ACC112 (cell line): ENCODE measurements at regions not wholly inside any gene's neighbourhood (a gene's known extent, or its start where the extent isn't known, plus 50 kb on each side); places are given as distances from the start of the nearest gene placed in this dataset.
"Not testable (repeated sequence)": the region's sequence is repeated elsewhere in the genome, so short reads cannot be mapped to it uniquely, and the experiment has no call there.

ENCODE experiments used
- H2AFZ ChIP-seq: fragments of 200-600 bp; sonication (generic); one replicate; pipeline ENCODE4 v1.6.0; 2017; ENCODE audit warnings: antibody characterized with exemption, low read length; ENCODE audit not compliant: unreplicated experiment
- H3K27ac ChIP-seq: fragments of 200-600 bp; sonication (generic); 2 replicates; pipeline ENCODE4 v1.5.1; 2014; ENCODE audit warnings: low read depth, mild to moderate bottlenecking, antibody characterized with exemption, low read length, moderate library complexity
- H3K27me3 ChIP-seq: fragments of 200-600 bp; sonication (generic); 2 replicates; pipeline ENCODE4 v1.6.1; 2014; ENCODE audit warnings: mild to moderate bottlenecking, antibody characterized with exemption, low read length, moderate library complexity, mixed read lengths; ENCODE audit not compliant: insufficient read depth
- H3K36me3 ChIP-seq: fragments of 200-600 bp; sonication (generic); 2 replicates; pipeline ENCODE4 v1.6.1; 2016; ENCODE audit warnings: mild to moderate bottlenecking, antibody characterized with exemption, low read length, moderate library complexity, mixed read lengths; ENCODE audit not compliant: insufficient read depth
- H3K4me1 ChIP-seq: fragments of 200-600 bp; sonication (generic); one replicate; pipeline ENCODE4 v1.6.1; 2016; ENCODE audit warnings: low read length, mixed read lengths; ENCODE audit not compliant: insufficient read depth, unreplicated experiment, control insufficient read depth
- H3K4me3 ChIP-seq: fragments of 200-600 bp; sonication (generic); 2 replicates; pipeline ENCODE4 v1.5.1; 2014; ENCODE audit warnings: mild to moderate bottlenecking, low read depth, low read length
- H3K79me2 ChIP-seq: fragments of 200-600 bp; sonication (generic); one replicate; pipeline ENCODE4 v1.6.0; 2016; ENCODE audit warnings: low read length; ENCODE audit not compliant: control insufficient read depth, unreplicated experiment, insufficient read depth

DNA sequence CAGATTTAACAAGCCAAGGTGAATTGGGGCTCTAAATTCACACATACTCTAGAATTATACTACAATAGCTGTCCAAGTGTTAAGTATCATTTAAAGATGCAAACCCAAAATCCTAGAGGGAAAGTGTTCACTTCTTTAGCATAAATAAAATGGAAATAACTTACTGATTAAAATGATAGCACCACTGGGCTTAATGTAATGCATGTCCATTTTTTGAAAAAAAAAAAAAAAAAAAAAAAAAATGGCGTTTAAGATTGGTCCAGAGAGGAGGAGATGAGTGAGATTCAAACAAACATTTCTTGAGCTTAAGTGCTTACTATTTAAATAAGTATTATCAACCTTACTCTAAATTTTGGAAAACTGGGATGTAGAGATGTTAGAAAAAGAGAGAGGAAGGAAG lies 251.5 kb upstream of the CWC22 start:
- H3K27me3 ChIP-seq: no peaks in the 10 kb centered on the region
- no peak overlapping the region for H3K4me3 ChIP-seq

DNA sequence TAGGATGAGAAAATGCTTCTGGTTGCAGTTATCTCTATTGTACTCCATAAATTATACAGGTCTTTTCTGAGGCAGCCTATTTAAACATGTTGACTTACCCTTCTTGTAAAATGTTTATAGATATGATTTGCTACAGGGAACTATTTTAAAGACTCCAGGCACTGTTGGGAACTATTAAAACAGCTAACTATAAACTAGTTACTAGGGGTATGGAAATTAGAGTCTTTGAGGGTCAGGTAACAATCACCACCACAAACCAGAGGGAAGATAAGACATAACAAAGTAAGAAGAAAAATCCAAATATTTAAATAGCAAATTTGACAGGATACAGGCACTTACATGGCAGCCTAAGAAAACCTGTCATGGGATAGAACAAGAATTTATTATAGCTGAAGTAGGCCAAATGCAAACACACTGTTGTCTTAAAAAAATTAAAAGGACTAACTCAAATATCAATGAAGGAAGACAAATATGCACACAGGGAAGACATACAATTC lies 251.0 kb upstream of the CWC22 start:
- Histone ChIP-seq H2AFZ (no peak overlapping the region), H3K4me3 (no peak overlapping the region), H3K79me2 (no peaks in the 10 kb centered on the region), H3K4me1 (no peaks in the 10 kb centered on the region), H3K27ac (no peak overlapping the region), H3K27me3 (no peaks in the 10 kb centered on the region), H3K36me3 (no peaks in the 10 kb centered on the region)

More for the DNA sequence above, 251.5 kb upstream of the CWC22 start:
- Histone ChIP-seq H3K79me2 (no peaks in the 10 kb centered on the region), H3K36me3 (no peaks in the 10 kb centered on the region), H3K27ac (no peak overlapping the region), H2AFZ (no peak overlapping the region), H3K4me1 (no peaks in the 10 kb centered on the region)

DNA sequence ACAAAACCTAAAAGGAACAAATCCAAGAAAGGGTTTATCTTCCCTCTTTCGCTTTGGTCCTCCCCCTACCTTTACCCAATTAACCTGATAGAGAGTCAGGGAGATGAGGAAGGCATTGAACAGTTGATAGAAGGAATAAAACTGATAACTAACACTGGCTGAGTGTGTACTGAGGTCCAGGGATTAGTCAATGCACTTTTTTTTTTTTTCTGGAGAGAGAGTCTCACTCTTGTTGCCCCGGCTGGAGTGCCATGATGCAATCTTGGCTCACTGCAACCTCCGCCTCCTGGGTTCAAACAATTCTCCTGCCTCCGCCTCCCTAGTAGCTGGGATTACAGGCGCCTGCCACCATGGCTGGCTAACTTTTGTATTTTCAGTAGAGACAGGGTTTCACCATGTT lies 250.2 kb upstream of the CWC22 start:
- H3K27ac ChIP-seq: no peak overlapping the region

DNA sequence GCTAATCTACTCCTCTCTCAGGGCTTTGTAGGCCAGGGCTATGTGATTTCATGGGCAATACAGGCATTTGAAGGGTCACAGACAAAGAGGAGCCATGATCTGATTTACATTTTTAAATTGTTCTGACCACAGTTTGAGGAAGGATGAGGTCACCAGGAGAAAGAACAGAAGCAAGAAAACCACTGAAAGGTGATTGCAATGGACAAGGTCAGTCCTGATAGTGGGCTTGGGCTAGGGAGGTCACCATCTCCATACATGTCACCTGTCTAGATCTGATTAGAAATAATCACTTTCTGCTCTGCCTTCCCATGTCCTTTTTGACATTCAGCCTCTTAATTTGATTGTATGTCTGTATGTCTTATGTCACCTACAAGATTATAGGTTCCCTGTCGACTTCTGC lies 248.9 kb upstream of the CWC22 start:
- Histone ChIP-seq H2AFZ (no peak overlapping the region), H3K36me3 (no peaks in the 10 kb centered on the region), H3K4me1 (no peaks in the 10 kb centered on the region), H3K27ac (no peak overlapping the region), H3K4me3 (no peak overlapping the region), H3K79me2 (no peaks in the 10 kb centered on the region), H3K27me3 (no peaks in the 10 kb centered on the region)

More for the DNA sequence above, 250.2 kb upstream of the CWC22 start:
- H2AFZ ChIP-seq: no peak overlapping the region
- H3K4me1 ChIP-seq: no peaks in the 10 kb centered on the region
- no peak overlapping the region for H3K4me3 ChIP-seq
- H3K79me2 ChIP-seq: no peaks in the 10 kb centered on the region
- no peaks in the 10 kb centered on the region for H3K27me3 ChIP-seq
- no peaks in the 10 kb centered on the region for H3K36me3 ChIP-seq

DNA sequence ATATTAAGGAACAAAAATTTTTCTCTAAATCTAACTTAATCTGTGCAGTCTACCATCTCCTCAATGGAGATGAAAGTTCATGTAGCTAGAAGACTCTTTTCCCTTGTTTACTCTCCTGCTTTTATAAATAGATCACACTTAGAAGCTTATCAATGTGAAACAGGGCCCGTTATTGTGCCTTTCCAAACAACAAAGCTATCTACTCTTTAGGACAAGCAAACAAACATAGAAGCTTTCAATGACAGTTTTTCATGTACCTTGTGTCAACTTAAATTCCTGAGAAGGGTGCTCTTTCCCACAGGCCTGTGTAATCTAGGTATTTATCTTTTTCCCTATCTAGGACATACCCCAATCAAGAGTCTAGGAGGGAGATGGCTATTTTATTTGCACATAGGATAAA lies 247.8 kb upstream of the CWC22 start:
- no peaks in the 10 kb centered on the region for H3K27me3 ChIP-seq
- H3K79me2 ChIP-seq: no peaks in the 10 kb centered on the region
- H3K4me1 ChIP-seq: no peaks in the 10 kb centered on the region
- H3K27ac ChIP-seq: no peak overlapping the region
- H3K4me3 ChIP-seq: no peak overlapping the region
- no peak overlapping the region for H2AFZ ChIP-seq
- H3K36me3 ChIP-seq: no peaks in the 10 kb centered on the region

DNA sequence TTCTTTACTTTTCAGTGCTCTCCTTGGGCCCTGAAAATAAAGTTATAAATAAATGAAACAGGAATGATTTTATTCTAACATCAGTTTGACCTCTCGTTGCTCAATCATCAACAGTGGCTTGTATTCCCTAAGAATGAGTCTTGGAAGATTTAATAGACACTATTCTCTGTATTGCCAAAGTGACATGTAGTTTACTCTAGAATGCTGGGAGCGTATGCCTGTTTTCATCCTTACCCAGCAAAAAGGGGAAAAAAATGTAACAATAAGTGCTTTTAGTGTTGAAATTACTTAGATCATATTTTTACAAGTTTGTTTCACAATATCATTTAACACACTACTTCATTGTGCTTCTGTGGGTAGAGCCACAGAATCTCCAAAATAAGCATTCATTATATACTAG lies 240.6 kb upstream of the CWC22 start:
- Histone ChIP-seq H3K79me2 (no peaks in the 10 kb centered on the region), H3K36me3 (no peaks in the 10 kb centered on the region), H3K4me1 (no peaks in the 10 kb centered on the region), H2AFZ (no peak overlapping the region), H3K27me3 (no peaks in the 10 kb centered on the region), H3K27ac (no peak overlapping the region), H3K4me3 (no peak overlapping the region)

DNA sequence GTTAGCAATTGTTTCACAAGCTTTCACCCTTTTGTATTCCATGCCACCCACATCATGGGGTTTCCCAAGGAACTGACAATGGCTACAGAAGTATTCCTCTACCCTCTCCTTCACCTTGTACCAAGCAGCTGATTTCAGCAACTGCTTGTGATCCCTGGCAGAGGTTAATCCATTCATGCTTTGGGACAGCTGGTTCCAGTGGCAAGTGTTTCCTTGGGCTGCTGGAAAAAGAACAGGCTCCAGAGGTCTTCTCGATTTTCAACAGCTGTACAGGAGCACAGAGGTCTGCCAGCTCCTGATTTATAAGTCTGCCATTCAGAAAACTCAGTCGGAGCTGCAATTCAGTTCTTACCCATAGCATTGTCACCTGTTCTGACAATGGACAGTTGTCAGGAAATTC lies 239.2 kb upstream of the CWC22 start:
- no peak overlapping the region for H3K4me3 ChIP-seq
- H3K79me2 ChIP-seq: no peaks in the 10 kb centered on the region
- H3K4me1 ChIP-seq: no peaks in the 10 kb centered on the region
- no peak overlapping the region for H2AFZ ChIP-seq
- no peaks in the 10 kb centered on the region for H3K27me3 ChIP-seq
- H3K36me3 ChIP-seq: no peaks in the 10 kb centered on the region
- no peak overlapping the region for H3K27ac ChIP-seq

DNA sequence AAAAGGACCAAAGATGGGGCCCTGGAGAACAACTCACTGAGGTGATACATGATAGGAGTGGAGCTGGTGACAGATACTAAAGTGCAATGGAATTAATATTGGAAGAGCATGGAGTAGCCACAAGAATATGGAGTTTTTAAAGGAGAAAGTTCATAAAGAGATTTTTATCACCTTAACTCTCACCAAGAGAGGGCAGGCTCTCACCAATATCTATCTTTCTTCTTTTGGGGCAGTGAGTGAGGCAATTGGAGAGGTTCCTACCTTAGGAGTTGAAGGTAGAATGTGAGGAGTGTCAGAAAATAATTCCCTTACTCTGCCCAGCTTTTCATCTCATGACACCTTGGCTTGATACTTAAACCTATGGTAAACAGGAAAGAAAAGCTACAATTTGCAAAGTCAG lies 233.7 kb upstream of the CWC22 start:
- no peaks in the 10 kb centered on the region for H3K27me3 ChIP-seq
- H3K27ac ChIP-seq: no peak overlapping the region
- H3K4me1 ChIP-seq: no peaks in the 10 kb centered on the region
- no peak overlapping the region for H2AFZ ChIP-seq
- H3K79me2 ChIP-seq: no peaks in the 10 kb centered on the region
- H3K36me3 ChIP-seq: no peaks in the 10 kb centered on the region
- H3K4me3 ChIP-seq: no peak overlapping the region

DNA sequence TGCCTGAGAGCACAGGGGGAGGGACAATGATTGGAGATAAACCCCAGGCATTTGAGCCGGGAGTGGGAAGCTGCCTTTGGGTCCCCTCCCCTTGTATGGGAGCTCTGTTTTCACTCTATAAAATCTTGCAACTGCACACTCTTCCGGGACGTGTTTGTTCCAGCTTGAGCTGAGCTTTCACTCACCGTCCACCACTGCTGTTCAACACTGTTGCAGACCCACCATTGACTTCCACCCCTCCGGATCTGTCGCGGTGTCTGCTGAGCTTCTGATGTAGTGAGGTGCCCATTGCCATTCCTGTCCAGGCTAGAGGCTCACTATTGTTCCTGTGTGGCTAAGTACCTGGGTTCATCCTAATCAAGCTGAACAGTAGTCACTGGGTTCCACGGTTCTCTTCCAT lies 231.6 kb upstream of the CWC22 start:
- H3K27ac ChIP-seq: no peak overlapping the region

DNA sequence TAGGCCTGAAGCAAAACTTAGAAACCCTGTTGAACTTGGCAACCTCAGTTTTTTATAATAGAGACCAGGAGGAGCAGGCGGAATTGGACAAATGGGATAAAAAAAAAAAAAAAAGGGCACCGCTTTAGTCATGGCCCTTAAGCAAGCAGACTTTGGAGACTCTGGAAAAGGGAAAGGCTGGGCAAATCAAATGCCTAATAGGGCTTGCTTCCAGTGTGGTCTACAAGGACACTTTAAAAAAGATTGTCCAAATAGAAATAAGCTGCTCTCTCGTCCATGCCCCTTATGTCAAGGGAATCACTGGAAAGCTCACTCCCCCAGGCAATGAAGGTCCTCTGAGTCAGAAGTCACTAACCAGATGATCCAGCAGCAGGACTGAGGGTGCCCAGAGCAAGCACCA lies 229.0 kb upstream of the CWC22 start:
- not testable (repeated sequence) for H3K4me1 ChIP-seq, H2AFZ ChIP-seq, H3K36me3 ChIP-seq, H3K27me3 ChIP-seq, H3K27ac ChIP-seq, H3K79me2 ChIP-seq, H3K4me3 ChIP-seq

More for the DNA sequence above, 231.6 kb upstream of the CWC22 start:
- Histone ChIP-seq H3K79me2 (no peaks in the 10 kb centered on the region), H2AFZ (no peak overlapping the region), H3K27me3 (no peaks in the 10 kb centered on the region), H3K36me3 (no peaks in the 10 kb centered on the region), H3K4me1 (no peaks in the 10 kb centered on the region), H3K4me3 (no peak overlapping the region)

DNA sequence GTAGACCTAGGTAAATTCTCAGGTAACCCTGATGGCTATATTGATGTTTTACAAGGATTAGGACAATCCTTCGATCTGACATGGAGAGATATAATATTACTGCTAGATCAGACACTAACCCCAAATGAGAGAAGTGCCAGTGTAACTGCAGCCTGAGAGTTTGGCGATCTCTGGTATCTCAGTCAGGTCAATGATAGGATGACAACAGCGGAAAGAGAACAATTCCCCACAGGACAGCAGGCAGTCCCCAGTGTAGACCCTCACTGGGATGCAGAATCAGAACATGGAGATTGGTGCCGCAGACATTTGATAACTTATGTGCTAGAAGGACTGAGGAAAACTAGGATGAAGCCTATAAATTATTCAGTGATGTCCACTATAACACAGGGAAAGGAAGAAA lies 228.4 kb upstream of the CWC22 start:
- not testable (repeated sequence) for H3K36me3 ChIP-seq

More for the DNA sequence above, 228.4 kb upstream of the CWC22 start:
- not testable (repeated sequence) for H2AFZ ChIP-seq, H3K27ac ChIP-seq, H3K79me2 ChIP-seq, H3K4me3 ChIP-seq, H3K4me1 ChIP-seq, H3K27me3 ChIP-seq
